ENCODE measurements at regions not wholly inside any gene's neighbourhood (a gene's known extent, or its start where the extent isn't known, plus 50 kb on each side); places are given as distances from the start of the nearest gene placed in this dataset.

- no peaks in the 10 kb centered on the region for H3K36me3 ChIP-seq (ENCODE audit: control insufficient read depth, insufficient read depth, low read length)
- no peak overlapping the region for H3K4me3 ChIP-seq (ENCODE audit: low read depth in 2 of 2, low read length in 2 of 2)
- intact Hi-C loops (cut with micrococcal nuclease; ENCODE audit: unreplicated experiment) (no loop called here), in situ Hi-C loops (cut with HindIII; ENCODE audit: low pct_unique_long_range_greater_than_20kb, low sequenced_read_pairs) (no loop called here)
- no peaks in the 10 kb centered on the region for H3K9me3 ChIP-seq (ENCODE audit: control insufficient read depth, insufficient read depth, low read depth, low read length)
- ChIA-PET CTCF (no interaction called here), POLR2A (no interaction called here)
- no TSS peak for BruUV-seq (replicated peaks)
- no peak for ATAC-seq
- no peak for DNase-seq (ENCODE audit: low read depth, low spot score)
- TF ChIP-seq TCF7L2 (IDR thresholded peaks at IDR 0.05; ENCODE audit: low read depth, low read length) (no peak), POLR2AphosphoS5 (IDR thresholded peaks at IDR 0.05; ENCODE audit: low read depth, low read length) (no peak), CTCF (IDR thresholded peaks at IDR 0.05) (no peak), REST (IDR thresholded peaks at IDR 0.05; ENCODE audit: insufficient read depth in 1 of 2, low read depth in 2 of 2, low read length in 1 of 2) (no peak), SIN3A (IDR thresholded peaks at IDR 0.05; ENCODE audit: borderline replicate concordance, insufficient read depth, low read depth, low read length) (no peak)
- no peak overlapping the region for H3K27ac ChIP-seq (ENCODE audit: low read length)
- H3K27me3 ChIP-seq (ENCODE audit: control insufficient read depth, insufficient read depth, low read length): no peaks in the 10 kb centered on the region
- H3K4me1 ChIP-seq (ENCODE audit: control insufficient read depth, insufficient read depth, low read length): no peaks in the 10 kb centered on the region
Measured at GRCh38 chr7:91565499-91566401, 301.5 kb downstream of the FZD1 start.

GRCh38 chr7:91566402-91566732 is 302.1 kb downstream of the FZD1 start:
- no peak overlapping the region for H3K4me3 ChIP-seq (ENCODE audit: low read depth in 2 of 2, low read length in 2 of 2)
- DNase-seq (ENCODE audit: low read depth, low spot score): no peak
- H3K9me3 ChIP-seq (ENCODE audit: control insufficient read depth, insufficient read depth, low read depth, low read length): no peaks in the 10 kb centered on the region
- H3K27ac ChIP-seq (ENCODE audit: low read length): no peak overlapping the region
- ChIA-PET POLR2A (no interaction called here), CTCF (no interaction called here)
- H3K36me3 ChIP-seq (ENCODE audit: control insufficient read depth, insufficient read depth, low read length): no peaks in the 10 kb centered on the region
- ATAC-seq: no peak
- intact Hi-C loops (cut with micrococcal nuclease; ENCODE audit: unreplicated experiment): no loop called here
- in situ Hi-C loops (cut with HindIII; ENCODE audit: low pct_unique_long_range_greater_than_20kb, low sequenced_read_pairs): no loop called here
- H3K27me3 ChIP-seq (ENCODE audit: control insufficient read depth, insufficient read depth, low read length): no peaks in the 10 kb centered on the region
- H3K4me1 ChIP-seq (ENCODE audit: control insufficient read depth, insufficient read depth, low read length): no peaks in the 10 kb centered on the region
- BruUV-seq (replicated peaks): no TSS peak
- TF ChIP-seq POLR2AphosphoS5 (IDR thresholded peaks at IDR 0.05; ENCODE audit: low read depth, low read length) (no peak), CTCF (IDR thresholded peaks at IDR 0.05) (no peak), SIN3A (IDR thresholded peaks at IDR 0.05; ENCODE audit: borderline replicate concordance, insufficient read depth, low read depth, low read length) (no peak), TCF7L2 (IDR thresholded peaks at IDR 0.05; ENCODE audit: low read depth, low read length) (no peak), REST (IDR thresholded peaks at IDR 0.05; ENCODE audit: insufficient read depth in 1 of 2, low read depth in 2 of 2, low read length in 1 of 2) (no peak)

Measured in Panc1 (cell line).